Epithelial cell of proximal tubule (primary cell): ENCODE measurements at regions not wholly inside any gene's neighbourhood (a gene's known extent, or its start where the extent isn't known, plus 50 kb on each side); places are given as distances from the start of the nearest gene placed in this dataset.

Experiments
- DNase-seq: peaks from one replicate; pipeline ENCODE4 v3.0.0-alpha.2; 2011; ENCODE audit warnings: low read depth
- H3K4me3 ChIP-seq: 2 replicates; pipeline ENCODE4 v1.5.1; 2011; ENCODE audit warnings: low read depth, mild to moderate bottlenecking, low read length
- CTCF ChIP-seq: conservative IDR thresholded peaks from 2 replicates; pipeline ENCODE4 v1.5.1; 2012; ENCODE audit warnings: low read depth, mild to moderate bottlenecking, low read length

- TF ChIP-seq CTCF = no peak
- no peak for DNase-seq
These were observed 54.1 kb upstream of the EXOC2 start for GRCh38 chr6:747028-747427.

GRCh38 chr6:744666-745353 lies 51.9 kb upstream of the EXOC2 start:
- DNase-seq = no peak
- no peak for TF ChIP-seq CTCF
- no peak overlapping the region for H3K4me3 ChIP-seq

More at GRCh38 chr6:747028-747427, 54.1 kb upstream of the EXOC2 start:
- no peak overlapping the region for H3K4me3 ChIP-seq

GRCh38 chr6:743320-744096 lies 50.6 kb upstream of the EXOC2 start:
- TF ChIP-seq CTCF = no peak
- no peak overlapping the region for H3K4me3 ChIP-seq
- DNase-seq = no peak
